HT1080 (cell line): ENCODE measurements at regions not wholly inside any gene's neighbourhood (a gene's known extent, or its start where the extent isn't known, plus 50 kb on each side); places are given as distances from the start of the nearest gene placed in this dataset.
A peak's percentile ranks its signal among the peaks of the same experiment; 100 is the strongest.

Source experiments
- DNase-seq: peaks from one replicate; pipeline ENCODE4 v3.0.0-alpha.2; 2015; ENCODE audit warnings: low read depth

- no peak for DNase-seq
Observed at GRCh38 chr5:107085572-107085971, 585.2 kb downstream of the EFNA5 start.

GRCh38 chr5:107074996-107075395 is 595.7 kb downstream of the EFNA5 start:
- DNase-seq = peak; percentile 13

- no peak for DNase-seq
Observed at GRCh38 chr5:107072967-107073366, 597.8 kb downstream of the EFNA5 start.

GRCh38 chr5:107072440-107072839 is 598.3 kb downstream of the EFNA5 start:
- no peak for DNase-seq

- no peak for DNase-seq
Observed at GRCh38 chr5:107068782-107069181, 602.0 kb downstream of the EFNA5 start.

- DNase-seq = no peak
Observed at GRCh38 chr5:107067395-107067794, 603.3 kb downstream of the EFNA5 start.

GRCh38 chr5:107063511-107063910 is 607.2 kb downstream of the EFNA5 start:
- peak; percentile 2 for DNase-seq

GRCh38 chr5:107058803-107059202 is 611.9 kb downstream of the EFNA5 start:
- DNase-seq = no peak

GRCh38 chr5:107058235-107058634 is 612.5 kb downstream of the EFNA5 start:
- no peak for DNase-seq

GRCh38 chr5:107056278-107056677 is 614.5 kb downstream of the EFNA5 start:
- DNase-seq = no peak

GRCh38 chr5:107047048-107047447 is 623.7 kb downstream of the EFNA5 start:
- no peak for DNase-seq

- DNase-seq = no peak
Observed at GRCh38 chr5:107043665-107044064, 627.1 kb downstream of the EFNA5 start.

- no peak for DNase-seq
Observed at GRCh38 chr5:107040907-107041306, 629.8 kb downstream of the EFNA5 start.

GRCh38 chr5:107032629-107033028 is 638.1 kb downstream of the EFNA5 start:
- DNase-seq = no peak

- no peak for DNase-seq
Observed at GRCh38 chr5:107028938-107029337, 641.8 kb downstream of the EFNA5 start.

GRCh38 chr5:107025712-107026497 is 644.8 kb downstream of the EFNA5 start:
- DNase-seq = no peak

- no peak for DNase-seq
Observed at GRCh38 chr5:107023732-107024131, 647.0 kb downstream of the EFNA5 start.

GRCh38 chr5:107021575-107021974 is 649.2 kb downstream of the EFNA5 start:
- DNase-seq = no peak

- DNase-seq = no peak
Observed at GRCh38 chr5:107020626-107021025, 650.1 kb downstream of the EFNA5 start.

GRCh38 chr5:107017616-107018015 is 653.1 kb downstream of the EFNA5 start:
- no peak for DNase-seq

- no peak for DNase-seq
Observed at GRCh38 chr5:107012371-107012770, 658.4 kb downstream of the EFNA5 start.

GRCh38 chr5:107011605-107012004 is 659.1 kb downstream of the EFNA5 start:
- no peak for DNase-seq

GRCh38 chr5:107010060-107010459 is 660.7 kb downstream of the EFNA5 start:
- DNase-seq = no peak

- no peak for DNase-seq
Observed at GRCh38 chr5:107005653-107006052, 665.1 kb downstream of the EFNA5 start.
